K562 (cell line): ENCODE measurements at regions not wholly inside any gene's neighbourhood (a gene's known extent, or its start where the extent isn't known, plus 50 kb on each side); places are given as distances from the start of the nearest gene placed in this dataset.
"Not testable (repeated sequence)": the region's sequence is repeated elsewhere in the genome, so short reads cannot be mapped to it uniquely, and the experiment has no call there.

Experiments used
- ATAC-seq: fragments of 200-7000 bp; cut with Tn5 transposase; 3 replicates; pipeline ENCODE4 v1.9.1; 2020; ENCODE audit warnings: moderate library complexity
- BruUV-seq: library from RNA; stranded (reverse); fragments of 400-500 nt; replicated peaks from 2 replicates; lab custom pipeline; 2021; lab: Mats Ljungman, UMichigan
- CTCF ChIA-PET: fragments of 300-600 bp; formaldehyde crosslinking; extraction: SDS; loops from one replicate; lab custom pipeline; 2021; ENCODE audit warnings: low intra/inter-chr PET ratio; lab: Yijun Ruan, JAX
- POLR2A ChIA-PET: fragments of 300-600, 350-650 bp; sonication (Branson Sonifier 250); formaldehyde crosslinking; extraction: SDS; loops from one replicate; lab custom pipeline; 2021; ENCODE audit warnings: antibody characterized with exemption, inconsistent platforms; lab: Yijun Ruan, JAX
- DNase-seq, 4 experiments: peaks; one replicate each; pipeline versions ENCODE4 v3.0.0 to v3.0.0-alpha.2; 2011 to 2018; ENCODE audit warnings: low spot score in 3 of 4, mixed read lengths in 3 of 4; ENCODE audit errors: extremely low read depth in 1 of 4
- FAIRE-seq: peaks from 2 replicates; lab custom pipeline; 2011; peaks lifted over from hg19 to GRCh38; lab: Jason Lieb, UNC
- H2AFZ ChIP-seq: 2 replicates; pipeline ENCODE4 v1.6.0; 2011; ENCODE audit warnings: low read depth, low read length, control low read depth, inconsistent platforms
- H3K27ac ChIP-seq: fragments of 200-600 bp; 3 replicates; pipeline ENCODE4 v1.8.0; 2011; ENCODE audit warnings: low read depth, mild to moderate bottlenecking, control low read depth, inconsistent platforms, low read length, moderate library complexity, mixed read lengths; ENCODE audit errors: extremely low read depth
- H3K27me3 ChIP-seq, 2 experiments: fragments of 300-600 bp in 1 of 2; 2 replicates in 1 of 2; 3 replicates in 1 of 2; pipeline versions ENCODE4 v1.6.0 to v1.8.0; 2011; ENCODE audit warnings: inconsistent platforms in 2 of 2, low read length in 2 of 2, mild to moderate bottlenecking in 1 of 2, mixed read lengths in 1 of 2, moderate library complexity in 1 of 2; ENCODE audit not compliant: control insufficient read depth in 2 of 2, insufficient read depth in 2 of 2
- H3K36me3 ChIP-seq: fragments of 300-600 bp; 3 replicates; pipeline ENCODE4 v1.8.0; 2011; ENCODE audit warnings: mild to moderate bottlenecking, low read length, inconsistent platforms; ENCODE audit not compliant: control insufficient read depth, insufficient read depth
- H3K4me1 ChIP-seq, 2 experiments: fragments of 200-600 bp in 1 of 2; replicated peaks in 1 of 2; 2 replicates in 1 of 2; 3 replicates in 1 of 2; pipeline versions ENCODE4 v1.5.1 to v1.8.0; 2011; ENCODE audit warnings: inconsistent platforms in 2 of 2, low read length in 2 of 2, mild to moderate bottlenecking in 1 of 2, mixed read lengths in 1 of 2, moderate library complexity in 1 of 2; ENCODE audit not compliant: control insufficient read depth in 2 of 2, insufficient read depth in 2 of 2
- H3K4me2 ChIP-seq: 2 replicates; pipeline ENCODE4 v1.6.1; 2011; ENCODE audit warnings: low read length, control low read depth, inconsistent platforms, mixed read lengths; ENCODE audit not compliant: insufficient read depth
- H3K4me3 ChIP-seq: fragments of 200-600 bp; sonication (generic), shearing (Covaris generic); 2 replicates; pipeline ENCODE4 v1.5.1; 2016; ENCODE audit warnings: control low read depth, inconsistent platforms
- H3K79me2 ChIP-seq: fragments of 200-600 bp; 3 replicates; pipeline ENCODE4 v1.8.0; 2011; ENCODE audit warnings: low read length, inconsistent platforms; ENCODE audit not compliant: control insufficient read depth, insufficient read depth
- H3K9ac ChIP-seq, 2 experiments: 2 replicates each; pipeline versions ENCODE4 v1.6.0 to v1.6.1; 2011; ENCODE audit warnings: low read depth in 2 of 2, low read length in 2 of 2, control low read depth in 1 of 2, inconsistent platforms in 1 of 2, mild to moderate bottlenecking in 1 of 2, mixed read lengths in 1 of 2; ENCODE audit not compliant: insufficient read depth in 1 of 2
- H3K9me1 ChIP-seq: one replicate; pipeline ENCODE4 v1.6.0; 2011; ENCODE audit warnings: inconsistent platforms, mild to moderate bottlenecking, low read length, moderate library complexity; ENCODE audit not compliant: control insufficient read depth, insufficient read depth
- H3K9me3 ChIP-seq: replicated peaks from 2 replicates; pipeline ENCODE4 v1.5.1; 2011; ENCODE audit warnings: low read depth, low read length, inconsistent platforms; ENCODE audit not compliant: control insufficient read depth, insufficient read depth
- H4K20me1 ChIP-seq: replicated peaks from 2 replicates; pipeline ENCODE4 v1.6.1; 2011; ENCODE audit warnings: low read length, inconsistent platforms, mixed read lengths; ENCODE audit not compliant: control insufficient read depth, insufficient read depth
- BCLAF1 ChIP-seq, 2 experiments: fragments of 450-650 bp in 1 of 2; IDR thresholded peaks; 2 replicates each; pipeline ENCODE4 v1.6.1; 2011 to 2017; ENCODE audit warnings: low read depth in 2 of 2, antibody characterized with exemption in 1 of 2, borderline replicate concordance in 1 of 2, low read length in 1 of 2, mild to moderate bottlenecking in 1 of 2, mixed read lengths in 1 of 2; ENCODE audit not compliant: control insufficient read depth in 1 of 2
- GATAD2B ChIP-seq: fragments of 450-650 bp; IDR thresholded peaks from 2 replicates; pipeline ENCODE4 v1.6.1; 2017; ENCODE audit warnings: mild to moderate bottlenecking, borderline replicate concordance
- PRDM10 ChIP-seq: fragments of 450-650 bp; IDR thresholded peaks from 2 replicates; pipeline ENCODE4 v1.6.1; 2018; ENCODE audit not compliant: partially characterized antibody
- ZC3H8 ChIP-seq: fragments of 450-650 bp; IDR thresholded peaks from 2 replicates; pipeline ENCODE4 v1.6.1; 2017
- WGBS: fragments of 100-300 bp; shearing (Covaris generic); methylation state at CpG from one replicate; pipeline ENCODE4 v1.1.6; 2016; ENCODE audit warnings: low coverage, mixed read lengths; ENCODE audit not compliant: insufficient coverage; ENCODE audit errors: missing lambda C conversion rate; 5-methylcytosine and 5-hydroxymethylcytosine counted together
- in situ Hi-C: fragments of 300-500 bp; cut with MboI; formaldehyde crosslinking; loops from 4 replicates; pipeline ENCODE4 v1.15.0; 2018; ENCODE audit warnings: inconsistent platforms, mixed read lengths
- intact Hi-C: fragments of 100-400 bp; cut with micrococcal nuclease; formaldehyde crosslinking; loops from 2 replicates; pipeline ENCODE4 v1.14.2; 2022

- H3K9ac ChIP-seq, result no peak overlapping the region
- H3K36me3 ChIP-seq, result no peaks in the 10 kb centered on the region
- no peak overlapping the region for H3K27ac ChIP-seq
- ChIA-PET POLR2A (no interaction called here), CTCF (no interaction called here)
- no peaks in the 10 kb centered on the region for H3K9me1 ChIP-seq
- H4K20me1 ChIP-seq, result no peaks in the 10 kb centered on the region
- no CpG with 5 or more reads among the region's 17 CpGs for WGBS
- H2AFZ ChIP-seq, result no peak overlapping the region
- in situ Hi-C loops (no loop called here), intact Hi-C loops (no loop called here)
- H3K9me3 ChIP-seq, result no peaks in the 10 kb centered on the region
- no peak overlapping the region for H3K4me3 ChIP-seq
- no peaks in the 10 kb centered on the region for H3K79me2 ChIP-seq
- TF ChIP-seq BCLAF1 (IDR thresholded peaks at IDR 0.05; ENCODE audit: borderline replicate concordance in 1 of 2, control insufficient read depth in 1 of 2, low read depth in 2 of 2, low read length in 1 of 2), result no peak
- no peak for TF ChIP-seq GATAD2B
- no peak for TF ChIP-seq PRDM10
- TF ChIP-seq ZC3H8, result no peak
- no peak overlapping the region for H3K4me2 ChIP-seq
- H3K4me1 ChIP-seq, result no peaks in the 10 kb centered on the region
- BruUV-seq, result no TSS peak
- FAIRE-seq (no peak), DNase-seq (no peak), ATAC-seq (no peak)
- no peaks in the 10 kb centered on the region for H3K27me3 ChIP-seq
Measured at GRCh38 chrY:11070250-11071113, 1542.8 kb downstream of the TSPY10 start.

- BruUV-seq, CTCF ChIA-PET, POLR2A ChIA-PET: not testable (repeated sequence)
Measured at GRCh38 chrY:11085801-11086200, 1558.1 kb downstream of the TSPY10 start.

More at GRCh38 chrY:11085801-11086200, 1558.1 kb downstream of the TSPY10 start:
- H3K9ac ChIP-seq, H3K27me3 ChIP-seq, H3K4me2 ChIP-seq, H3K4me3 ChIP-seq, H3K27ac ChIP-seq, H3K9me1 ChIP-seq, in situ Hi-C loops, DNase-seq, H3K9me3 ChIP-seq, intact Hi-C loops, H3K79me2 ChIP-seq, FAIRE-seq, H3K4me1 ChIP-seq, H4K20me1 ChIP-seq, H2AFZ ChIP-seq, H3K36me3 ChIP-seq, ATAC-seq: not testable (repeated sequence)
- WGBS, result 0% methylated on average over 1 of the region's 3 CpGs
